GM12878 (cell line): ENCODE measurements at regions not wholly inside any gene's neighbourhood (a gene's known extent, or its start where the extent isn't known, plus 50 kb on each side); places are given as distances from the start of the nearest gene placed in this dataset.

Source experiments
- ATAC-seq: fragments of 200-7000 bp; cut with Tn5 transposase; 3 replicates; pipeline ENCODE4 v1.9.1; 2020; ENCODE audit warnings: mild to moderate bottlenecking, moderate library complexity
- BruUV-seq: library from RNA; stranded (reverse); fragments of 400-500 nt; replicated peaks from 2 replicates; lab custom pipeline; 2021; lab: Mats Ljungman, UMichigan
- CTCF ChIA-PET: fragments of 300-600 bp; sonication (Branson Sonifier 250); formaldehyde crosslinking; extraction: SDS; loops from one replicate; lab custom pipeline; 2021; ENCODE audit warnings: inconsistent platforms; lab: Yijun Ruan, JAX
- POLR2A ChIA-PET: fragments of 350-600 bp; formaldehyde crosslinking; extraction: SDS; loops from one replicate; lab custom pipeline; 2021; ENCODE audit warnings: inconsistent platforms; lab: Charles Lee
- RAD21 ChIA-PET: fragments of 300-600 bp; sonication (Branson Sonifier 250); formaldehyde crosslinking; loops from one replicate; lab custom pipeline; 2023; ENCODE audit warnings: antibody characterized with exemption; ENCODE audit not compliant: unreplicated experiment; lab: Charles Lee
- SMC1A ChIA-PET: fragments of 300-600 bp; sonication (Branson Sonifier 250); formaldehyde crosslinking; loops from one replicate; lab custom pipeline; 2023; ENCODE audit not compliant: unreplicated experiment, uncharacterized antibody; lab: Charles Lee
- DNase-seq: peaks from one replicate; pipeline ENCODE4 v3.0.0-alpha.2; 2011; ENCODE audit warnings: low read depth, low spot score
- FAIRE-seq: peaks from 3 replicates; lab custom pipeline; 2011; peaks lifted over from hg19 to GRCh38; lab: Jason Lieb, UNC
- H2AFZ ChIP-seq: 2 replicates; pipeline ENCODE4 v1.6.0; 2011; ENCODE audit warnings: low read depth, low read length, control low read depth; ENCODE audit not compliant: control insufficient read depth
- H3K27ac ChIP-seq: 2 replicates; pipeline ENCODE4 v1.5.1; 2011; ENCODE audit warnings: control low read depth; ENCODE audit not compliant: control insufficient read depth, insufficient read depth
- H3K27me3 ChIP-seq, 2 experiments: replicated peaks in 1 of 2; 2 replicates each; pipeline versions ENCODE4 v1.6.0 to v1.6.1; 2011; ENCODE audit warnings: low read length in 1 of 2; ENCODE audit not compliant: control insufficient read depth in 2 of 2, insufficient read depth in 2 of 2
- H3K36me3 ChIP-seq, 2 experiments: 2 replicates each; pipeline ENCODE4 v1.5.1; 2011; ENCODE audit warnings: low read length in 1 of 2; ENCODE audit not compliant: control insufficient read depth in 2 of 2, insufficient read depth in 2 of 2
- H3K4me1 ChIP-seq: 2 replicates; pipeline ENCODE4 v1.6.1; 2011; ENCODE audit warnings: mild to moderate bottlenecking, low read length, moderate library complexity, mixed read lengths; ENCODE audit not compliant: control insufficient read depth, insufficient read depth
- H3K4me2 ChIP-seq: 2 replicates; pipeline ENCODE4 v1.6.0; 2011; ENCODE audit warnings: control low read depth; ENCODE audit not compliant: control insufficient read depth, insufficient read depth
- H3K4me3 ChIP-seq: fragments of 200-600 bp; sonication (generic); 2 replicates; pipeline ENCODE4 v1.5.1; 2016
- H3K79me2 ChIP-seq: 2 replicates; pipeline ENCODE4 v1.6.0; 2011; ENCODE audit warnings: low read length; ENCODE audit not compliant: control insufficient read depth, insufficient read depth
- H3K9ac ChIP-seq: 2 replicates; pipeline ENCODE4 v1.8.0; 2011; ENCODE audit warnings: low read length, control low read depth, mixed read lengths; ENCODE audit not compliant: control insufficient read depth, insufficient read depth
- H3K9me3 ChIP-seq: replicated peaks from 3 replicates; pipeline ENCODE4 v1.5.1; 2011; ENCODE audit warnings: mild to moderate bottlenecking, low read length; ENCODE audit not compliant: control insufficient read depth, insufficient read depth
- H4K20me1 ChIP-seq: 2 replicates; pipeline ENCODE4 v1.6.0; 2011; ENCODE audit not compliant: control insufficient read depth, insufficient read depth
- ATF7 ChIP-seq: fragments of 450-650 bp; IDR thresholded peaks from 2 replicates; pipeline ENCODE4 v1.6.1; 2016; ENCODE audit warnings: low read depth, mild to moderate bottlenecking
- BRCA1 ChIP-seq: IDR thresholded peaks from 2 replicates; pipeline ENCODE4 v1.6.1; 2011; ENCODE audit warnings: low read depth, low read length, improper control_type of control experiment
- CHD4 ChIP-seq: fragments of 200-600 bp; sonication (generic); IDR thresholded peaks from 2 replicates; pipeline ENCODE4 v1.6.1; 2016; ENCODE audit warnings: mild to moderate bottlenecking
- E2F4 ChIP-seq: IDR thresholded peaks from 2 replicates; pipeline ENCODE4 v1.6.1; 2012; ENCODE audit warnings: low read depth, low read length, improper control_type of control experiment
- FOXK2 ChIP-seq: fragments of 450-650 bp; IDR thresholded peaks from 2 replicates; pipeline ENCODE4 v1.6.1; 2017; ENCODE audit warnings: mild to moderate bottlenecking, moderate library complexity
- IKZF2 ChIP-seq, 2 experiments: fragments of 450-650 bp; IDR thresholded peaks; 2 replicates each; pipeline ENCODE4 v1.6.1; 2017; ENCODE audit warnings: mild to moderate bottlenecking in 2 of 2, moderate library complexity in 2 of 2
- JUNB ChIP-seq: IDR thresholded peaks from 2 replicates; pipeline ENCODE4 v1.6.1; 2016; ENCODE audit warnings: antibody characterized with exemption, mild to moderate bottlenecking
- LARP7 ChIP-seq: fragments of 450-650 bp; IDR thresholded peaks from 2 replicates; pipeline ENCODE4 v1.6.1; 2017; ENCODE audit warnings: mild to moderate bottlenecking
- PAX5 ChIP-seq: IDR thresholded peaks from 2 replicates; pipeline ENCODE4 v1.6.1; 2011; ENCODE audit warnings: low read depth, low read length, borderline replicate concordance
- PBX3 ChIP-seq: IDR thresholded peaks from 2 replicates; pipeline ENCODE4 v1.6.1; 2011; ENCODE audit warnings: mild to moderate bottlenecking, low read depth, low read length, moderate library complexity; ENCODE audit not compliant: insufficient replicate concordance
- RUNX3 ChIP-seq: IDR thresholded peaks from 2 replicates; pipeline ENCODE4 v1.6.1; 2012; ENCODE audit warnings: low read length, inconsistent platforms
- SMAD5 ChIP-seq: IDR thresholded peaks from 2 replicates; pipeline ENCODE4 v1.6.1; 2016; ENCODE audit warnings: antibody characterized with exemption, low read depth
- SREBF1 ChIP-seq: IDR thresholded peaks from 2 replicates; pipeline ENCODE4 v1.6.1; 2012; ENCODE audit warnings: mild to moderate bottlenecking, low read length
- USF1 ChIP-seq: IDR thresholded peaks from 2 replicates; pipeline ENCODE4 v1.6.1; 2011; ENCODE audit warnings: borderline replicate concordance, low read depth, mild to moderate bottlenecking, moderate library complexity, mixed read lengths, low read length; ENCODE audit not compliant: insufficient read depth; ENCODE audit errors: extremely low read length
- WRNIP1 ChIP-seq: IDR thresholded peaks from 2 replicates; pipeline ENCODE4 v1.6.1; 2011; ENCODE audit warnings: low read depth, low read length, improper control_type of control experiment, borderline replicate concordance
- ZZZ3 ChIP-seq: IDR thresholded peaks from 2 replicates; pipeline ENCODE4 v1.6.1; 2011; ENCODE audit warnings: low read depth; ENCODE audit not compliant: control insufficient read depth, insufficient read length
- WGBS: methylation state at CpG from one replicate; pipeline ENCODE4 v1.1.6; 2016; ENCODE audit warnings: low lambda C conversion rate; ENCODE audit not compliant: insufficient replicate concordance, insufficient coverage; ENCODE audit errors: missing lambda C conversion rate; 5-methylcytosine and 5-hydroxymethylcytosine counted together
- in situ Hi-C: fragments of 300-500 bp; cut with MboI; formaldehyde crosslinking; loops from 9 replicates; pipeline ENCODE4 v1.14.3; 2018; ENCODE audit warnings: mixed read lengths
- intact Hi-C: fragments of 100-400 bp; cut with micrococcal nuclease; formaldehyde crosslinking; loops from one replicate; pipeline ENCODE4 v1.14.2; 2022; ENCODE audit not compliant: unreplicated experiment

GRCh38 chr10:3471927-3472286 lies 299.3 kb upstream of the PITRM1 start:
- BruUV-seq, result no TSS peak
- no peaks in the 10 kb centered on the region for H4K20me1 ChIP-seq
- H3K9ac ChIP-seq, result no peak overlapping the region; the same call in 1 of the 2 replicates
- RAD21 ChIA-PET, result no interaction called here
- intact Hi-C loops, result loop anchor here (10.0 kb wide), 1 partner anchor 313 kb away; the partner anchor contains the start of gene KLF6
- no peaks in the 10 kb centered on the region for H3K9me3 ChIP-seq
- H3K36me3 ChIP-seq, result no peaks in the 10 kb centered on the region
- WGBS, result 85% methylated on average over 8 of the region's 8 CpGs
- no peak for DNase-seq
- peaks cover 11% of the 10 kb centered on the region for H3K4me1 ChIP-seq
- POLR2A ChIA-PET, result no interaction called here
- H3K4me3 ChIP-seq, result peak overlapping the region; percentile 47; the same call in 1 of the 2 replicates
- no peaks in the 10 kb centered on the region for H3K79me2 ChIP-seq
- ATAC-seq, result no peak
- H3K27ac ChIP-seq, result peak overlapping the region; percentile 14
- SMC1A ChIA-PET, result no interaction called here
- peak overlapping the region; percentile 80 for H2AFZ ChIP-seq
- TF ChIP-seq IKZF2 (IDR thresholded peaks at IDR 0.05) (no peak), USF1 (no peak), JUNB (no peak), FOXK2 (no peak)
- TF ChIP-seq, all 136 proteins: peak for 0
- Histone ChIP-seq H3K4me2 (peak overlapping the region; percentile 58; the same call in 1 of the 2 replicates), H3K27me3 (no peaks in the 10 kb centered on the region)
- CTCF ChIA-PET, result no interaction called here
- in situ Hi-C loops, result no loop called here
- FAIRE-seq, result no peak

- Histone ChIP-seq H3K9me3 (no peaks in the 10 kb centered on the region), H3K4me2 (no peak overlapping the region), H3K27me3 (no peaks in the 10 kb centered on the region), H4K20me1 (no peaks in the 10 kb centered on the region), H3K27ac (no peak overlapping the region), H3K9ac (no peak overlapping the region), H3K4me3 (no peak overlapping the region), H3K36me3 (no peaks in the 10 kb centered on the region), H2AFZ (no peak overlapping the region), H3K79me2 (no peaks in the 10 kb centered on the region), H3K4me1 (peaks cover 10% of the 10 kb centered on the region)
- no peak for FAIRE-seq
- BruUV-seq, result no TSS peak
- no peak for DNase-seq
- no peak for ATAC-seq
- intact Hi-C loops (loop anchor here (10.0 kb wide), 1 partner anchor 313 kb away; the partner anchor contains the start of gene KLF6), in situ Hi-C loops (no loop called here)
- WGBS, result 81% methylated on average over 10 of the region's 10 CpGs
- ChIA-PET CTCF (no interaction called here), RAD21 (no interaction called here), POLR2A (no interaction called here), SMC1A (no interaction called here)
- TF ChIP-seq SMAD5 (no peak), ATF7 (no peak), WRNIP1 (no peak), ZZZ3 (no peak), SREBF1 (no peak), E2F4 (no peak), RUNX3 (no peak), PBX3 (no peak), PAX5 (no peak), BRCA1 (no peak), LARP7 (no peak), CHD4 (no peak)
These were observed 298.9 kb upstream of the PITRM1 start for GRCh38 chr10:3471472-3471871.
